Iris pigment epithelial cell (primary cell): ENCODE measurements at regions not wholly inside any gene's neighbourhood (a gene's known extent, or its start where the extent isn't known, plus 50 kb on each side); places are given as distances from the start of the nearest gene placed in this dataset.

Experiments used
- DNase-seq: peaks from one replicate; pipeline ENCODE4 v3.0.0-alpha.2; 2011; ENCODE audit warnings: low read depth

DNA sequence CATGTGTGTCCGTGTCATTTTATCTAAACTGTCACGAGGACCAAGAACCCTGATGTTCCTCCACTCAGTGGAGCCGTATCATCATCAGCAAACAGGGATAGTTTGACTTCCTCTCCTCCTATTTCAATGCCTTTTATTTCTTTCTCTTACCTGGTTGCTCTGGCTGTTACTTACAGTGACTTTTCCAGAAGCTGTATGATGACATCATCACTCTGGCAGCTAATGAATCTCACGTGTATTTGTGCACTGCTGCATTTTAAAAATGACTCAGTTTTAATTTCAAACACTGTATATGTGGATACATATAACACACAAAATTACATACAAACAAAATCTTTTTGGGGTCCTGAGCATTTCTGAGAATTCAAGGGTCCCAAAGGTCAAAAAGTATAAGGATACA, 481.4 kb downstream of the CDH2 start:
- DNase-seq = peak; percentile 32

DNA sequence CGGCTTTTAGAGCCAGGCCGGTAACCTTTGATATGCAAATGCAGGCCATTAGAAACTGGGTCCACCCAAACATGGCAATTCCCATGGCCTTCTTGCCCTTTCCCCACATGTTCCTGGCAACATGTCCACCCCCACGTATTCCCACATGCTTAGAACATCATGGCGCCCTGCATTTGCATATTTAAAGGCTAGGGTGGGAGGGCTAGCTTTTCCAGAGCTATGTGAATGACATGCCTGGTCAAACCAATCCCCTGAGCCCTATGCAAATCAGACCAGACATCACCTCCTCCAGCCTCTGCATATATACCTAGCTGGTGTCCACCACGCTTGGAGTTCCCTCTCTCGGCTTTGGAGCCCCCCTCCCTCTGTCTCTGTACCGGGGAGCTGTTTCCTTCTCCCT, 481.9 kb downstream of the CDH2 start:
- no peak for DNase-seq

GRCh38 chr18:27688581-27688980, 488.3 kb downstream of the CDH2 start:
- no peak for DNase-seq

DNA sequence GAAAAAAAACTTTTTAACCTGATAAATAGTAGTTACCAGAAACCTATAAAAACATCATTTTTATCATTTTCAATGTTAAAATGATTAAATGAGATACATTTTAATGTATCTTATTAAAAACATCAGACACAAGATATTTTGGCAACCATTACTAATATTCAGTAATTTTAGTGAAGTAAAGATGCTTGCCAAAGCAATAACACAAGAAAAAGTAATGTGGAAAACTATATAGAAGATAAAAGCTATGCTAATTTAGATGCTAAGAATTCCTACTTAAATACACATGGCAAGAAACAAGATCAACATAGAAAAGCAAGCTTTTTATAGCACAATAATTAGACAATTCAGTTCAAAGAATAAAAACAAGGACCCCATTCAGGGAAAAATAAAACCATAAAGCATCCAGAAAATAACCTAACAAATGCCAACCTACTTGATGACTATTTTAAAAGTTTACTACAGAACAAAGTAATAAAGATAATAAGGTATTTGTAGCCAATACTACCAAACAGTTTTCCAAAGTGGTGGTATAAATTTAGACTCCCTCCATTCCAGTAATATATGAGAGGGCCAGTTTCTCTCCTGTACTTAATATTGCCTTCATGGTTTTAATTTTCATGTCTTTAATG, 489.5 kb downstream of the CDH2 start:
- DNase-seq = no peak

DNA sequence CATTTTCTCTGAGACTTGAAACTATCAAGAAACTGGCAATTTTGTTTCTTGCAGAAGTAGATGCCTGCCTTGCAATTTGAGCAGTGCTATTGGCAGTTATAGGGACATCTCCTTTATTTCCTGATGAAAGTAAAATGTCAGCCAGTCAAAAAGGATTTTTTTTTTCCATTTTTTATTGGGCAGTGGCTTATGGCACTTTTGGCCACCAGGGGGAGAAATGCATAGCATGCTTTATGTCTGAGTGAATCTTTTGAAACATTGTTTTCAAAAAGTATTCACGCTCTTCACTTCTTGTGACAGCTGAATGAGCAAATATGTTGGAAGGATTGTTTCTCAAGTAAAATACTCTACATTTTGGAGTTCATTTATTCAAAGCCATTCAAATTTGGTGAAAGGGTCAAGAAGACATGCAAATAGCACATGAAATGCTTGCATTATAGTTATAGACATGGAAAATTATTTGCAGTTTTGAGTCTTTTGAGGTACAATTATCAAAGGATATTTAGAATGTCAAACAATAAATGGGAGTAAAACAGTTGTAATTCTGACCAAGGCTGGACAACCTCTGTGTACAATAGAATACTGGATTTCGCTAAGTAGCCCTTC, 491.0 kb downstream of the CDH2 start:
- DNase-seq = peak; percentile 59

- DNase-seq = no peak
These were observed 491.8 kb downstream of the CDH2 start for GRCh38 chr18:27685091-27685490.

- DNase-seq = peak; percentile 12
These were observed 489.3 kb upstream of the CHST9 start for GRCh38 chr18:27674411-27674810.

- DNase-seq = no peak
These were observed 488.8 kb upstream of the CHST9 start for GRCh38 chr18:27673861-27674260.

- no peak for DNase-seq
These were observed 483.1 kb upstream of the CHST9 start for GRCh38 chr18:27668158-27668557.

DNA sequence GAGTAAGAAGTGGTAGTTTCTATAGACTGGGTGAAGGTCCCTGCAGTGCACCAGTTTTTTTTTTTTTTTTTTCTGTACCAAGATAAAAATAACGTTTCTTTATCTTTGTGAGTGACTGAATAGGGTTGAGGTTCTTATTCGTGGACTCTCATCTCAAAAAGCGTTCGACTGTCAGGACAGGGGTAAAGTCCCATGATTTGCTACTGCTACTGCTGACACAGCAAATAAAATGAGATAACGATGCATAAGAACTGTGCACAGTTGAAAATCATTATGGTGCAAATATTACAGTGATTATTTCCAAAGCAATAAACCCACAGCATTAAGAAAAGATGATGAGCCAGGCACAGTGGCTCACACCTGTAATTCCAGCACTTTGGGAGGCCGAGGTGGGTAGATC, 482.0 kb upstream of the CHST9 start:
- no peak for DNase-seq

DNA sequence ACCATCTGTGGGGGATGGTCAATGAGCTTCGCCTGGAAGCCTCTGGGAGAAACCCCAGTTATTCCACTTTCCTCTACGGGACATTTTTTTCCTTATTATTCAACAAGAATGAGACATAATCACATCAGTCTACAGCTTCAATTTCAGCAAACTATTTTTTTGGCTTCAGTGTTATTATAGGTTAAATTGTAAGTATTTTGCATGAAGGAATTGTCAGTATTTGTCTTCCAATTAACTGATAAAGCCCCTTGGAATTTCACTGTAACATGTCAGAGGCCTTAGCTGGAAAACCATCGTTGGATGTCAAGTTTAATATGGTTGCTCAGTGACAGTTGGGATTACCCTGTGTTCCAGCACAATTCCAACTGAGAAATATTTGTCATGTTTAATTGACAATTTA, 480.9 kb upstream of the CHST9 start:
- no peak for DNase-seq

DNA sequence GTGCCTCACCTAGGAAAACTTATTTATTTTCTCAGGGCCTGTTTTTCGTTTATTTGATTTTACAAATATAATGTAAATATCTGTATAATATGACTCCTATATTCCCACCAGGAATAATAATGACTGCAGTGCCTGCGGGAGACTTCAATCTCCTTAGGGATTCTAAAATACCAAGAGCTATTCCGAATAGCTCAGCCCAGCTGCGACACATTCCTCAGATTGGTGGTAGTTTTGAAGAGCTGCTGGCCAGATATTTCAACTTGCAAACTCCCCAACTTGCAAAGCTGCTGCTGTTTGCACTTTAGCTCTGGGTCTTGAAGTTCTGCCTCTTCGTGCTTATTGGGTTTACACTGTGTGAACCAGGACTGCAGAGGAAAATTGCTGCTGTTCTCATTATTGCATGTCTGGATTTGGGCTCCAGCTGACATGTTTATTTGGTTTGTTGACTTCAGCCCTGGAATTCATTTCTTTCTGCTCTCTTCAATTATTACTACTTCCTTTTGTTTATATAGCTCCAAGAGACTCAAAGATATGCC, 480.2 kb upstream of the CHST9 start:
- DNase-seq = no peak

- DNase-seq = no peak
These were observed 477.8 kb upstream of the CHST9 start for GRCh38 chr18:27662949-27663348.

- no peak for DNase-seq
These were observed 477.4 kb upstream of the CHST9 start for GRCh38 chr18:27662537-27662936.

GRCh38 chr18:27661320-27662018, 476.4 kb upstream of the CHST9 start:
- DNase-seq = no peak

DNA sequence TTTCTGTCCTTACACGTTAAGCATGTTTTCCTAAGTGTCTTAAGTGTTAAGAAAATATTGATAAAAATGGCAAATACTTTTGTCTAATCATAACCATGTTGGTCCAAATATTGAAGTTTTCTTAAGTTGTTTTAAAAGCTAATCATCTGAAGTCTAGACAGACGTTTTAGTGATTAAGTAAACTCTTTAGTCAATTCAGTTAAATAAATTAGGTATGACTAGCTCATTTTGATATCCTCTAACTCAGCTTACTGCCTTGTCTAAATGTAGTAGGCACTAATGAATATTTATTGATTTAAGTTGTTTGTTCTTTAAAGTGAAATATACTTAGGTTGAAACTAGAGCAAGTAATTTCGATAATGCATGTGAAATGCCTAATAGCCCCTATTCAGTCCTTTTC, 471.8 kb upstream of the CHST9 start:
- DNase-seq = no peak

- peak; percentile 30 for DNase-seq
These were observed 471.2 kb upstream of the CHST9 start for GRCh38 chr18:27656167-27656778.

- DNase-seq = no peak
These were observed 468.1 kb upstream of the CHST9 start for GRCh38 chr18:27653247-27653646.

DNA sequence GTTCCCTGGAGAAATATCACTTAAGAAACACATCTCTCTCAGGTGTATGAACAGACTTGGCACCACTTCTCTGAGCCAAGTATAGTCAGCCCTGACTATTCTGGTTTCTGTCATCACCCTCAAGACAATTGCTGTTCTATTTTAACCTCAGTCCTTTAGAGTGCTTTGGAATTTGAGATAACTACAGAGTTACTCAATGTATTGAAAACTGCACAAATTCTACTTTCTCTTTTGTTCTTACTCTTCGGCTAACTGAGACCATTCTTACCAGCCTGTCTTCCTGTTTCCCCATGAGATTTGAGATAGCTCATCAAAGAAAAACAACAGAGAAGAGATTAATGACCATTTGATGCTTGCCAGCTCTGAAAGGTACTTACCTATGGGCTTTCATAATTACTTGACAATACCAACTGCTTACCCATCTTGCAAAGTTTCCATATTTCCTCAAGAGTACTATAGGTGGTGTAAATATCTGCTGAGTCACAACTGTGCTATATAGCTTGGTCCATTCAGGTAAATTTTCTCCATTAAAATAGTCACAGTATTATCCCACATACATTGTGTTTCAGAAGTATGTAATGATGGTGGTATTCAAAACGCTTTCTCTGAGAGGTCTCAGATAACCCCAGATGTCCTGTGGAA, 467.5 kb upstream of the CHST9 start:
- peak; percentile 4 for DNase-seq

- DNase-seq = no peak
These were observed 464.5 kb upstream of the CHST9 start for GRCh38 chr18:27649621-27650020.

DNA sequence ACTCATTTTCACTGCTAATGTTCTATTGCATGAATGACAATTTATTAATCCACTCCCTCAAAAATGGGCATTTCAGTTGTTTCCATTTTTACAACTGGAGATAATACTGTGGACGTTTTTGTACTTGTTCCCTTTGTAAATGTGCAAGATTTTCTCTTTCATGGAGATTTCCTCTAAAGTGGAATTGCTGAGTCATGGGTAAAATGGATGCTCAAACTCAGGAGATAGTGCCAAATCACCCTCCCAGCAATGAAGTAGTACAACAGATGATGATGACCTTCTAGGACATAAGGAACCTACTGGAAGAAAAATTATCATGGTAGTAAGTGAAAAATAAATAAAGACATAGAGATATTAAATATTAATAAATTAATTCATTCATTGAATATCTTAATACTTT, 460.8 kb upstream of the CHST9 start:
- peak; percentile 6 for DNase-seq

- DNase-seq = no peak
These were observed 451.5 kb upstream of the CHST9 start for GRCh38 chr18:27636576-27637085.
